ENCODE measurements at regions not wholly inside any gene's neighbourhood (a gene's known extent, or its start where the extent isn't known, plus 50 kb on each side); places are given as distances from the start of the nearest gene placed in this dataset.

GRCh38 chr7:116083796-116084195, 53.2 kb upstream of the TFEC start:
- no peak for DNase-seq (ENCODE audit: low spot score)

GRCh38 chr7:116086547-116087045, 56.0 kb upstream of the TFEC start:
- no peak for DNase-seq (ENCODE audit: low spot score)

- no peak for DNase-seq (ENCODE audit: low spot score)
Measured at GRCh38 chr7:116087291-116087690, 56.7 kb upstream of the TFEC start.

- DNase-seq (ENCODE audit: low spot score) = no peak
Measured at GRCh38 chr7:116087984-116088383, 57.4 kb upstream of the TFEC start.

- DNase-seq (ENCODE audit: low spot score) = no peak
Measured at GRCh38 chr7:116089293-116089692, 58.7 kb upstream of the TFEC start.

GRCh38 chr7:116093516-116094301, 63.1 kb upstream of the TFEC start:
- no peak for DNase-seq (ENCODE audit: low spot score)

GRCh38 chr7:116095396-116095795, 64.8 kb upstream of the TFEC start:
- DNase-seq (ENCODE audit: low spot score) = no peak

GRCh38 chr7:116097365-116098009, 66.9 kb upstream of the TFEC start:
- no peak for DNase-seq (ENCODE audit: low spot score)

GRCh38 chr7:116098175-116098574, 67.6 kb upstream of the TFEC start:
- DNase-seq (ENCODE audit: low spot score) = no peak

GRCh38 chr7:116100626-116101025, 70.1 kb upstream of the TFEC start:
- no peak for DNase-seq (ENCODE audit: low spot score)

- no peak for DNase-seq (ENCODE audit: low spot score)
Measured at GRCh38 chr7:116101704-116102103, 71.1 kb upstream of the TFEC start.

GRCh38 chr7:116111475-116111874, 80.9 kb upstream of the TFEC start:
- no peak for DNase-seq (ENCODE audit: low spot score)

- DNase-seq (ENCODE audit: low spot score) = no peak
Measured at GRCh38 chr7:116113310-116113709, 82.7 kb upstream of the TFEC start.

GRCh38 chr7:116120839-116121238, 89.5 kb upstream of the TES start:
- DNase-seq (ENCODE audit: low spot score) = no peak

GRCh38 chr7:116122972-116123595, 87.3 kb upstream of the TES start:
- no peak for DNase-seq (ENCODE audit: low spot score)

- no peak for DNase-seq (ENCODE audit: low spot score)
Measured at GRCh38 chr7:116128139-116128538, 82.2 kb upstream of the TES start.

- no peak for DNase-seq (ENCODE audit: low spot score)
Measured at GRCh38 chr7:116135306-116135705, 75.0 kb upstream of the TES start.

GRCh38 chr7:116138202-116138801, 72.0 kb upstream of the TES start:
- peak; percentile 17 for DNase-seq (ENCODE audit: low spot score)

- no peak for DNase-seq (ENCODE audit: low spot score)
Measured at GRCh38 chr7:116139007-116139406, 71.3 kb upstream of the TES start.

- DNase-seq (ENCODE audit: low spot score) = no peak
Measured at GRCh38 chr7:116139807-116140206, 70.5 kb upstream of the TES start.

GRCh38 chr7:116142374-116142773, 68.0 kb upstream of the TES start:
- DNase-seq (ENCODE audit: low spot score) = no peak

GRCh38 chr7:116142850-116143249, 67.5 kb upstream of the TES start:
- DNase-seq (ENCODE audit: low spot score) = no peak
